ENCODE measurements at regions not wholly inside any gene's neighbourhood (a gene's known extent, or its start where the extent isn't known, plus 50 kb on each side); places are given as distances from the start of the nearest gene placed in this dataset.

- H3K4me3 Mint-ChIP-seq, result no peak overlapping the region
- ChIA-PET POLR2A (no interaction called here), CTCF (no interaction called here)
- H3K27ac Mint-ChIP-seq, result no peak overlapping the region
- intact Hi-C loops (cut with micrococcal nuclease), result no loop called here
- H3K9me3 Mint-ChIP-seq, result peaks cover 5% of the 10 kb centered on the region
- no peaks in the 10 kb centered on the region for H3K36me3 Mint-ChIP-seq (ENCODE audit: low read depth)
- H3K4me1 Mint-ChIP-seq, result no peaks in the 10 kb centered on the region
- ATAC-seq (ENCODE audit: low read depth), result no peak
- no peaks in the 10 kb centered on the region for H3K27me3 Mint-ChIP-seq
- DNase-seq, result no peak
- no peak for TF ChIP-seq CTCF (IDR thresholded peaks at IDR 0.05)
Observed at GRCh38 chr3:82261637-82262036, 500.2 kb upstream of the GBE1 start.

GRCh38 chr3:82261013-82261412 is 499.6 kb upstream of the GBE1 start:
- Mint-ChIP-seq H3K4me1 (no peaks in the 10 kb centered on the region), H3K4me3 (no peak overlapping the region), H3K9me3 (peaks cover 5% of the 10 kb centered on the region), H3K27me3 (no peaks in the 10 kb centered on the region), H3K27ac (no peak overlapping the region), H3K36me3 (ENCODE audit: low read depth) (no peaks in the 10 kb centered on the region)
- POLR2A ChIA-PET, result no interaction called here
- CTCF ChIA-PET, result no interaction called here
- intact Hi-C loops (cut with micrococcal nuclease), result no loop called here
- no peak for TF ChIP-seq CTCF (IDR thresholded peaks at IDR 0.05)
- DNase-seq, result no peak
- no peak for ATAC-seq (ENCODE audit: low read depth)

GRCh38 chr3:82259994-82260393 is 498.5 kb upstream of the GBE1 start:
- TF ChIP-seq CTCF (IDR thresholded peaks at IDR 0.05), result no peak
- Mint-ChIP-seq H3K27me3 (no peaks in the 10 kb centered on the region), H3K4me1 (no peaks in the 10 kb centered on the region), H3K9me3 (peaks cover 5% of the 10 kb centered on the region), H3K4me3 (no peak overlapping the region), H3K27ac (no peak overlapping the region), H3K36me3 (ENCODE audit: low read depth) (no peaks in the 10 kb centered on the region)
- no peak for ATAC-seq (ENCODE audit: low read depth)
- CTCF ChIA-PET, result no interaction called here
- DNase-seq, result no peak
- intact Hi-C loops (cut with micrococcal nuclease), result no loop called here
- POLR2A ChIA-PET, result no interaction called here

- Mint-ChIP-seq H3K36me3 (ENCODE audit: low read depth) (no peaks in the 10 kb centered on the region), H3K27ac (no peak overlapping the region), H3K4me3 (no peak overlapping the region), H3K4me1 (peaks cover 6% of the 10 kb centered on the region), H3K27me3 (no peaks in the 10 kb centered on the region), H3K9me3 (no peaks in the 10 kb centered on the region)
- DNase-seq (no peak), ATAC-seq (ENCODE audit: low read depth) (no peak)
- ChIA-PET POLR2A (no interaction called here), CTCF (no interaction called here)
- TF ChIP-seq CTCF (IDR thresholded peaks at IDR 0.05), result no peak
- intact Hi-C loops (cut with micrococcal nuclease), result no loop called here
Observed at GRCh38 chr3:82240322-82240721, 478.9 kb upstream of the GBE1 start.

- ChIA-PET POLR2A (no interaction called here), CTCF (no interaction called here)
- H3K27ac Mint-ChIP-seq, result no peak overlapping the region
- DNase-seq, result no peak
- no peak for ATAC-seq (ENCODE audit: low read depth)
- peaks cover 6% of the 10 kb centered on the region for H3K4me1 Mint-ChIP-seq
- H3K27me3 Mint-ChIP-seq, result no peaks in the 10 kb centered on the region
- no peaks in the 10 kb centered on the region for H3K36me3 Mint-ChIP-seq (ENCODE audit: low read depth)
- intact Hi-C loops (cut with micrococcal nuclease), result no loop called here
- no peak overlapping the region for H3K4me3 Mint-ChIP-seq
- TF ChIP-seq CTCF (IDR thresholded peaks at IDR 0.05), result no peak
- H3K9me3 Mint-ChIP-seq, result no peaks in the 10 kb centered on the region
Observed at GRCh38 chr3:82236257-82236656, 474.8 kb upstream of the GBE1 start.

All from activated B cell treated with CpG ODN at 0.5 μM for 24 hours (primary cell).